ENCODE measurements at regions not wholly inside any gene's neighbourhood (a gene's known extent, or its start where the extent isn't known, plus 50 kb on each side); places are given as distances from the start of the nearest gene placed in this dataset.

GRCh38 chr1:157442065-157442464, 110.2 kb downstream of the FCRL5 start:
- Histone ChIP-seq H3K4me1 (no peaks in the 10 kb centered on the region), H3K9me3 (no peaks in the 10 kb centered on the region), H3K4me3 (no peak overlapping the region), H3K27ac (no peak overlapping the region), H3K36me3 (no peaks in the 10 kb centered on the region), H3K27me3 (no peaks in the 10 kb centered on the region)
- TF ChIP-seq CTCF (IDR thresholded peaks at IDR 0.05): no peak
- DNase-seq (no peak), FAIRE-seq (no peak), ATAC-seq (peak in 1 of 4 donors; percentile 42)
- intact Hi-C loops (cut with DNase I): no loop called here
- 69 to 82% methylated on average over 1 of the region's 1 CpG for WGBS, 2 donors

- intact Hi-C loops (cut with DNase I): no loop called here
- Histone ChIP-seq H3K4me1 (no peaks in the 10 kb centered on the region), H3K4me3 (no peak overlapping the region), H3K9me3 (no peaks in the 10 kb centered on the region), H3K27me3 (no peaks in the 10 kb centered on the region), H3K27ac (no peak overlapping the region), H3K36me3 (no peaks in the 10 kb centered on the region)
- WGBS, 2 donors: 78 to 83% methylated on average over 5 of the region's 5 CpGs
- DNase-seq (no peak), FAIRE-seq (no peak), ATAC-seq (no peak)
- no peak for TF ChIP-seq CTCF (IDR thresholded peaks at IDR 0.05)
These were observed 112.9 kb downstream of the FCRL5 start for GRCh38 chr1:157439302-157439954.

- ATAC-seq (no peak), DNase-seq (no peak), FAIRE-seq (no peak)
- Histone ChIP-seq H3K36me3 (no peaks in the 10 kb centered on the region), H3K4me3 (no peak overlapping the region), H3K9me3 (no peaks in the 10 kb centered on the region), H3K4me1 (no peaks in the 10 kb centered on the region), H3K27ac (no peak overlapping the region), H3K27me3 (no peaks in the 10 kb centered on the region)
- no peak for TF ChIP-seq CTCF (IDR thresholded peaks at IDR 0.05)
- intact Hi-C loops (cut with DNase I): no loop called here
These were observed 113.7 kb downstream of the FCRL5 start for GRCh38 chr1:157438613-157439012.

GRCh38 chr1:157438146-157438545, 114.2 kb downstream of the FCRL5 start:
- no peak for TF ChIP-seq CTCF (IDR thresholded peaks at IDR 0.05)
- WGBS, 2 donors: 69 to 75% methylated on average over 1 of the region's 1 CpG
- ATAC-seq (no peak), DNase-seq (no peak), FAIRE-seq (no peak)
- intact Hi-C loops (cut with DNase I): no loop called here
- Histone ChIP-seq H3K27me3 (no peaks in the 10 kb centered on the region), H3K27ac (no peak overlapping the region), H3K36me3 (no peaks in the 10 kb centered on the region), H3K9me3 (no peaks in the 10 kb centered on the region), H3K4me1 (no peaks in the 10 kb centered on the region), H3K4me3 (no peak overlapping the region)

- WGBS, 2 donors: 79 to 93% methylated on average over 4 of the region's 4 CpGs
- Histone ChIP-seq H3K27ac (no peak overlapping the region), H3K36me3 (no peaks in the 10 kb centered on the region), H3K27me3 (no peaks in the 10 kb centered on the region), H3K9me3 (no peaks in the 10 kb centered on the region), H3K4me1 (no peaks in the 10 kb centered on the region), H3K4me3 (no peak overlapping the region)
- FAIRE-seq (no peak), DNase-seq (no peak), ATAC-seq (peak in 1 of 4 donors; percentile 48)
- no peak for TF ChIP-seq CTCF (IDR thresholded peaks at IDR 0.05)
- intact Hi-C loops (cut with DNase I): no loop called here
These were observed 115.0 kb downstream of the FCRL5 start for GRCh38 chr1:157437296-157437695.

Data from pancreas (tissue), 10 donors.